Hepatocyte (in vitro differentiated cells): ENCODE measurements at regions not wholly inside any gene's neighbourhood (a gene's known extent, or its start where the extent isn't known, plus 50 kb on each side); places are given as distances from the start of the nearest gene placed in this dataset.

Source experiments
- DNase-seq: peaks from one replicate; pipeline ENCODE4 v3.0.0-alpha.2; 2016; ENCODE audit warnings: low spot score
- H2AFZ ChIP-seq: fragments of 200-600 bp; sonication (generic); 2 replicates; pipeline ENCODE4 v1.6.0; 2016; ENCODE audit warnings: antibody characterized with exemption, mild to moderate bottlenecking
- H3K27ac ChIP-seq: fragments of 200-600 bp; sonication (generic); 2 replicates; pipeline ENCODE4 v1.5.1; 2016; ENCODE audit warnings: mild to moderate bottlenecking
- H3K27me3 ChIP-seq: fragments of 200-600 bp; sonication (generic); 2 replicates; pipeline ENCODE4 v1.6.1; 2016
- H3K36me3 ChIP-seq: fragments of 200-600 bp; sonication (generic); replicated peaks from 2 replicates; pipeline ENCODE4 v1.5.1; 2016; ENCODE audit warnings: low read depth; ENCODE audit not compliant: insufficient read depth
- H3K4me1 ChIP-seq: fragments of 200-600 bp; sonication (generic); 2 replicates; pipeline ENCODE4 v1.5.1; 2016; ENCODE audit warnings: mild to moderate bottlenecking, moderate library complexity; ENCODE audit not compliant: insufficient read depth
- H3K4me2 ChIP-seq: fragments of 200-600 bp; sonication (generic); 2 replicates; pipeline ENCODE4 v1.6.0; 2016
- H3K4me3 ChIP-seq: fragments of 200-600 bp; sonication (generic); 2 replicates; pipeline ENCODE4 v1.5.1; 2016; ENCODE audit warnings: mild to moderate bottlenecking
- H3K79me2 ChIP-seq: fragments of 200-600 bp; sonication (generic); 2 replicates; pipeline ENCODE4 v1.6.0; 2017; ENCODE audit warnings: mild to moderate bottlenecking
- H3K9me2 ChIP-seq: fragments of 200-600 bp; sonication (generic); replicated peaks from 2 replicates; pipeline ENCODE4 v1.6.0; 2017; ENCODE audit warnings: mild to moderate bottlenecking; ENCODE audit not compliant: insufficient read depth
- H3K9me3 ChIP-seq: fragments of 200-600 bp; sonication (generic); 2 replicates; pipeline ENCODE4 v1.5.1; 2016; ENCODE audit warnings: low read depth, mild to moderate bottlenecking
- H4K20me1 ChIP-seq: fragments of 200-600 bp; sonication (generic); 2 replicates; pipeline ENCODE4 v1.6.0; 2016; ENCODE audit warnings: mild to moderate bottlenecking; ENCODE audit not compliant: insufficient read depth, poor library complexity, severe bottlenecking
- EZH2 ChIP-seq: fragments of 200-600 bp; sonication (generic); IDR thresholded peaks from 2 replicates; pipeline ENCODE4 v1.6.1; 2016; ENCODE audit warnings: antibody characterized with exemption, mild to moderate bottlenecking, borderline replicate concordance
- EZH2phosphoT487 ChIP-seq: fragments of 200-600 bp; sonication (generic); IDR thresholded peaks from one replicate; pipeline ENCODE4 v1.6.1; 2018; ENCODE audit warnings: antibody characterized with exemption, mild to moderate bottlenecking, low read depth, moderate library complexity; ENCODE audit not compliant: unreplicated experiment, severe bottlenecking
- WGBS: methylation state at CpG from one replicate; pipeline ENCODE4 v1.1.6; 2016; ENCODE audit warnings: low lambda C conversion rate; ENCODE audit errors: missing lambda C conversion rate; 5-methylcytosine and 5-hydroxymethylcytosine counted together
- TF ChIP-seq, protein P1 (sequence below): fragments of 200-600 bp; sonication (generic); IDR thresholded peaks from 2 replicates; pipeline ENCODE4 v1.5.1; 2016; ENCODE audit warnings: antibody characterized with exemption, mild to moderate bottlenecking; ENCODE audit not compliant: poor library complexity

DNA sequence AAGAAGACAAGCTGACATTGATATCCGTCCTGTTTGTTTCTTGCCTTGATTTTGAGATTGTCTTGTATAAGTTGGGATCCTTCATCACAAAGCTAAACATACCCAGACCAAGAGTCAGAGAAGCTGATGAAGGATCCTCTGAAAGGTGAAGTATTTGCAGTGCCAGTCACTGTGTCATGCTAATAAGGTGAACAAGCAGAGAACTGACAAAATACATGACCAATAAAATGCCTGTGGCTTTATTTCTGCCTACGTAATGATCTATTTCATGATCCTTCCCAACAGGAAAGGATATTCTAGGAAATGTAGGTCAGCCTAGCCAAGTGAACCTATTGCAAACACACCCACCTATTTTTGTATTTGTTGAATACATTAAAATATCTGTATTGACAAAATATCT lies 351.3 kb upstream of the CDH9 start:
- Histone ChIP-seq H3K4me3 (no peak overlapping the region), H3K79me2 (no peaks in the 10 kb centered on the region), H3K27me3 (no peaks in the 10 kb centered on the region), H4K20me1 (no peaks in the 10 kb centered on the region), H2AFZ (no peak overlapping the region), H3K36me3 (no peaks in the 10 kb centered on the region), H3K9me2 (no peaks in the 10 kb centered on the region), H3K4me1 (no peaks in the 10 kb centered on the region), H3K27ac (no peak overlapping the region), H3K4me2 (no peak overlapping the region), H3K9me3 (no peaks in the 10 kb centered on the region)
- TF ChIP-seq EZH2 = no peak
- no peak for TF ChIP-seq EZH2phosphoT487
- TF ChIP-seq, protein P1, sequence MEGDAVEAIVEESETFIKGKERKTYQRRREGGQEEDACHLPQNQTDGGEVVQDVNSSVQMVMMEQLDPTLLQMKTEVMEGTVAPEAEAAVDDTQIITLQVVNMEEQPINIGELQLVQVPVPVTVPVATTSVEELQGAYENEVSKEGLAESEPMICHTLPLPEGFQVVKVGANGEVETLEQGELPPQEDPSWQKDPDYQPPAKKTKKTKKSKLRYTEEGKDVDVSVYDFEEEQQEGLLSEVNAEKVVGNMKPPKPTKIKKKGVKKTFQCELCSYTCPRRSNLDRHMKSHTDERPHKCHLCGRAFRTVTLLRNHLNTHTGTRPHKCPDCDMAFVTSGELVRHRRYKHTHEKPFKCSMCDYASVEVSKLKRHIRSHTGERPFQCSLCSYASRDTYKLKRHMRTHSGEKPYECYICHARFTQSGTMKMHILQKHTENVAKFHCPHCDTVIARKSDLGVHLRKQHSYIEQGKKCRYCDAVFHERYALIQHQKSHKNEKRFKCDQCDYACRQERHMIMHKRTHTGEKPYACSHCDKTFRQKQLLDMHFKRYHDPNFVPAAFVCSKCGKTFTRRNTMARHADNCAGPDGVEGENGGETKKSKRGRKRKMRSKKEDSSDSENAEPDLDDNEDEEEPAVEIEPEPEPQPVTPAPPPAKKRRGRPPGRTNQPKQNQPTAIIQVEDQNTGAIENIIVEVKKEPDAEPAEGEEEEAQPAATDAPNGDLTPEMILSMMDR = no peak
- no peak for DNase-seq
- 95% methylated on average over 2 of the region's 2 CpGs for WGBS

DNA sequence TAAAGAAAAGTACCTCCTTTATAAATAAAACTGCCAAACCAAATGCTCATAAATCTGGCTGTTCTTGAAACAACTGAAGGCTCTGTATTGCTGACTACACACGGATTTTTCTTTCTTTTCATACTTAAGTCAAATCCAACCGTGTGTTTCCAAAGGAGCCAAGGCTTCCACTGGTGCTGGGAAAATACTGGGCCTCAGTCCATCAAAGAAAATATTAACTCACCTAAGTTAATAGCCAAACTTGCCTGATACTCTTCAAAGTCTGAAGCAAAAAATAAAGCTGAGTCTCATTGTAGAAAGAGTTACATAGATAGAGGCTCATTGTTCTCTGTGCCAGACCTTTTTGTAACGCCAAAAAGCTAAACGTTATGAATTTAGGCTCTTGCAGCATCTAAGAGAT lies 350.4 kb upstream of the CDH9 start:
- no peak overlapping the region for H3K27ac ChIP-seq
- WGBS = 55% methylated on average over 4 of the region's 4 CpGs
- no peaks in the 10 kb centered on the region for H3K36me3 ChIP-seq
- no peaks in the 10 kb centered on the region for H3K9me2 ChIP-seq
- no peak overlapping the region for H3K4me3 ChIP-seq
- no peaks in the 10 kb centered on the region for H3K9me3 ChIP-seq
- TF ChIP-seq, protein P1 = no peak
- H3K4me1 ChIP-seq = no peaks in the 10 kb centered on the region
- H4K20me1 ChIP-seq = no peaks in the 10 kb centered on the region
- no peaks in the 10 kb centered on the region for H3K79me2 ChIP-seq
- no peaks in the 10 kb centered on the region for H3K27me3 ChIP-seq
- H2AFZ ChIP-seq = no peak overlapping the region
- DNase-seq = no peak
- H3K4me2 ChIP-seq = no peak overlapping the region

DNA sequence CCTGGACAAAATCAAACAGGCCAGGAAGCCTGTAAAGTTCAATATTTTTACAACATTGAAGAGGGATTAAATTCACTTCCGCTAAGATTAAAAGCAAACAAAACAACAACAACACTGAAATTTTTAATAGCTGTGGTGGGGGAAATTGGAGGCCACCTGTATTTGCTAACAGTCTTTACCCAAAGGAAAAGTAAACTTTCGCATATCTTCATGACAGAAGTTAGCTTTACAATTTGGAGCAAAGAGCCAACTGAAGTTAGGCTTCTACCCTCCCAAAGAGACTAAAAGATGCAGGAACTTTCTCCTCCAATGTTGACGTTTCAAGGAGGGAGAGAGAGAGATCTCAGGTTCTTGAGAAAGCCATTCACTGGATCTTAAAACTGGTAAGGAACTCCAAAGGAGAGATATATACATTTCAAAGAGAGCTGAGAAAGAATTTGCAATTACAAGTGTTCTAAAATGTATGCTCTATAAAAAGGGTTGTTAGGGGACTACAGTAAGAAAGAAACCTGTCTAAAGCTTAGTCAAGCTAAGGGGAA lies 349.2 kb upstream of the CDH9 start:
- Histone ChIP-seq H2AFZ (no peak overlapping the region), H4K20me1 (no peaks in the 10 kb centered on the region), H3K36me3 (no peaks in the 10 kb centered on the region), H3K27ac (no peak overlapping the region), H3K9me3 (no peaks in the 10 kb centered on the region), H3K27me3 (no peaks in the 10 kb centered on the region), H3K4me3 (no peak overlapping the region), H3K9me2 (no peaks in the 10 kb centered on the region), H3K79me2 (no peaks in the 10 kb centered on the region), H3K4me1 (no peaks in the 10 kb centered on the region), H3K4me2 (no peak overlapping the region)
- WGBS = 57% methylated on average over 3 of the region's 3 CpGs
- no peak for DNase-seq
- TF ChIP-seq, protein P1 = no peak
- TF ChIP-seq EZH2phosphoT487 (no peak), EZH2 (no peak)

DNA sequence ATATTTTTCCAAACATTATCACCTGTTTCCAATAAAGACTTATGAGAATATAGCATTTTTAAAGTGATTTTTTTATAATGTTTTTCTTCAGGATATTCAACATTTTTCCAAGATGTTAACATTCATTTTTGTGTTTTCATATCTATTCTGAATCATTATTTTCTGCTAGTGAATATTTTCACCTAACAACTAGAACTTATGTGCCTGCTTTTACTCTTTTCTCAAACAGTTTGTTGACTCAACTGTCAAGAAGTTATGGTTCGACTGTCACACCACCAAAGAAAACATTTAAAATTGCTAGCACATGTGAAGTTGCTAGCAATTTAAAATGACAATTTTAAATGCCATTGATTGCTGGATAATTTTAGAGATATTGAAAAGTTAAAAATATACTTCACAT lies 343.3 kb upstream of the CDH9 start:
- H3K27me3 ChIP-seq = no peaks in the 10 kb centered on the region
- H3K9me3 ChIP-seq = no peaks in the 10 kb centered on the region
- no peaks in the 10 kb centered on the region for H4K20me1 ChIP-seq
- WGBS = 92% methylated on average over 1 of the region's 1 CpG
- no peak overlapping the region for H2AFZ ChIP-seq
- H3K36me3 ChIP-seq = no peaks in the 10 kb centered on the region
- no peak for DNase-seq
- H3K79me2 ChIP-seq = no peaks in the 10 kb centered on the region
- no peak overlapping the region for H3K4me3 ChIP-seq
- no peaks in the 10 kb centered on the region for H3K4me1 ChIP-seq
- H3K4me2 ChIP-seq = no peak overlapping the region
- H3K9me2 ChIP-seq = no peaks in the 10 kb centered on the region
- no peak overlapping the region for H3K27ac ChIP-seq
- TF ChIP-seq, protein P1 = no peak
- TF ChIP-seq EZH2 (no peak), EZH2phosphoT487 (no peak)
